ENCODE measurements at regions not wholly inside any gene's neighbourhood (a gene's known extent, or its start where the extent isn't known, plus 50 kb on each side); places are given as distances from the start of the nearest gene placed in this dataset.

GRCh38 chr4:124206779-124207605, 505.5 kb downstream of the ANKRD50 start:
- Histone ChIP-seq H3K4me2 (ENCODE audit: control insufficient read depth, extremely low read depth, insufficient read depth, low read depth, low read length) (no peak overlapping the region), H2AFZ (ENCODE audit: control insufficient read depth, low read length) (no peak overlapping the region), H3K27me3 (ENCODE audit: control insufficient read depth, extremely low read depth, insufficient read depth, low read length) (no peaks in the 10 kb centered on the region), H3K79me2 (ENCODE audit: control insufficient read depth, insufficient read depth, low read length) (no peaks in the 10 kb centered on the region), H3K9me3 (ENCODE audit: control insufficient read depth, low read depth, low read length) (no peaks in the 10 kb centered on the region), H4K20me1 (ENCODE audit: control insufficient read depth, extremely low read depth, insufficient read depth, low read length) (no peaks in the 10 kb centered on the region), H3K9me1 (ENCODE audit: control insufficient read depth, extremely low read depth, insufficient read depth, low read length) (no peaks in the 10 kb centered on the region), H3K4me3 (ENCODE audit: control insufficient read depth in 2 of 3, extremely low read depth in 1 of 3, insufficient read depth in 2 of 3, low read depth in 1 of 3, low read length in 3 of 3) (no peak overlapping the region), H3K27ac (ENCODE audit: control insufficient read depth, insufficient read depth, low read length) (no peak overlapping the region), H3K4me1 (ENCODE audit: control insufficient read depth, extremely low read depth, insufficient read depth, low read length) (peaks cover 9% of the 10 kb centered on the region), H3K9ac (ENCODE audit: control insufficient read depth, extremely low read depth, insufficient read depth, low read length) (no peak overlapping the region), H3K36me3 (ENCODE audit: control insufficient read depth in 2 of 2, extremely low read depth in 1 of 2, insufficient read depth in 2 of 2, low read length in 2 of 2) (no peaks in the 10 kb centered on the region)
- TF ChIP-seq CTCF (optimal IDR thresholded peaks at IDR 0.05 in 1 of 3, IDR thresholded peaks at IDR 0.05 in 1 of 3, conservative IDR thresholded peaks at IDR 0.05 in 1 of 3; ENCODE audit: extremely low read depth in 1 of 3, insufficient read depth in 2 of 3, low read length in 3 of 3) (no peak), EZH2 (IDR thresholded peaks at IDR 0.05; ENCODE audit: low read length) (no peak)
- dilution Hi-C loops (cut with MboI; ENCODE audit: extremely low pct_ligation_motif_present, low sequenced_read_pairs): no loop called here
- no peak for DNase-seq (ENCODE audit: low read depth, low spot score)
- no peak for FAIRE-seq

GRCh38 chr4:124209211-124209610, 503.3 kb downstream of the ANKRD50 start:
- TF ChIP-seq CTCF (optimal IDR thresholded peaks at IDR 0.05 in 1 of 3, IDR thresholded peaks at IDR 0.05 in 1 of 3, conservative IDR thresholded peaks at IDR 0.05 in 1 of 3; ENCODE audit: extremely low read depth in 1 of 3, insufficient read depth in 2 of 3, low read length in 3 of 3): no peak
- no peak for TF ChIP-seq EZH2 (IDR thresholded peaks at IDR 0.05; ENCODE audit: low read length)
- Histone ChIP-seq H3K4me2 (ENCODE audit: control insufficient read depth, extremely low read depth, insufficient read depth, low read depth, low read length) (no peak overlapping the region), H3K9ac (ENCODE audit: control insufficient read depth, extremely low read depth, insufficient read depth, low read length) (no peak overlapping the region), H2AFZ (ENCODE audit: control insufficient read depth, low read length) (no peak overlapping the region), H3K4me1 (ENCODE audit: control insufficient read depth, extremely low read depth, insufficient read depth, low read length) (peaks cover under 1% of the 10 kb centered on the region), H3K36me3 (ENCODE audit: control insufficient read depth in 2 of 2, extremely low read depth in 1 of 2, insufficient read depth in 2 of 2, low read length in 2 of 2) (no peaks in the 10 kb centered on the region), H3K4me3 (ENCODE audit: control insufficient read depth in 2 of 3, extremely low read depth in 1 of 3, insufficient read depth in 2 of 3, low read depth in 1 of 3, low read length in 3 of 3) (no peak overlapping the region), H3K9me1 (ENCODE audit: control insufficient read depth, extremely low read depth, insufficient read depth, low read length) (no peaks in the 10 kb centered on the region), H3K79me2 (ENCODE audit: control insufficient read depth, insufficient read depth, low read length) (no peaks in the 10 kb centered on the region), H3K9me3 (ENCODE audit: control insufficient read depth, low read depth, low read length) (no peaks in the 10 kb centered on the region), H3K27me3 (ENCODE audit: control insufficient read depth, extremely low read depth, insufficient read depth, low read length) (no peaks in the 10 kb centered on the region), H3K27ac (ENCODE audit: control insufficient read depth, insufficient read depth, low read length) (no peak overlapping the region), H4K20me1 (ENCODE audit: control insufficient read depth, extremely low read depth, insufficient read depth, low read length) (no peaks in the 10 kb centered on the region)
- DNase-seq (ENCODE audit: low read depth, low spot score) (no peak), FAIRE-seq (no peak)
- dilution Hi-C loops (cut with MboI; ENCODE audit: extremely low pct_ligation_motif_present, low sequenced_read_pairs): no loop called here
